ENCODE measurements at regions not wholly inside any gene's neighbourhood (a gene's known extent, or its start where the extent isn't known, plus 50 kb on each side); places are given as distances from the start of the nearest gene placed in this dataset.

DNA sequence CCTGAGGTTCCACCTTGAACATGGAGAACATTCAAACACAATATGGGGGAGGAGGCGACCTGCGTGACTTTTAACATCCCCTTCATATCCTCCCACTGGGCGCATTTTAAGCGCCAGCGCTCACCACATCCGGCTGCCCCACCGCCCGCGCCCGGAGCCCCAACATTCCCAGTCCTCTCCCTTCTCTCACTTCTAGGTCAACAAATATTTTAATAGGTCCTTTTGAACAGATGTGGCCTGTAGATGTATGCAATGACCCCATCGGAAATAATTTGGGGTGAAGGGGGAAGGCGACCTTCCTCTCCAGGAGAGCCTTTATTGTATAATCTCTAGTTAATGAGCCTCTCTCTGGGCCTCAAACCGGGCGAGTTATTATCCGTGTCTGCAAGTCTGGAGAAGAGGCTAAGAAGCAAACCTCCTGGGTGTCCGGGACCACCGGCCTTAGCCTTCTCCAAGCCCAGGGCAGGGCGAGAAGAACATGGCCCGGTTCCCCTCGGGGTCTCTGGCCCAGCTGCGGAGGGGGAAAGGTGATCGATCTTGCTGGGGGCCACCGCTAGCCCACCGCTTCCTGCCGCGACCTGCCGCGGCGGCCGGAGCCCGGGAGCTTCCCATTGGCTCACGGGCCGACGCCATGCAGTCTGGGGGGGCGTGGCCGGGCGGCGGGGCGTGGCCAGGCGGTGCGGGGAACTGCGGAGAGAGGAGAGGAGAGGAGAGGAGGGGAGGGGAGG, 83.2 kb upstream of the HMGA2 start:
- TF ChIP-seq TCF7L2 (IDR thresholded peaks at IDR 0.05; ENCODE audit: borderline replicate concordance, extremely low read depth, insufficient read depth, insufficient read length) (no peak), JUND (IDR thresholded peaks at IDR 0.05) (no peak), ZFX (IDR thresholded peaks at IDR 0.05) (no peak), EGR1 (IDR thresholded peaks at IDR 0.05; ENCODE audit: low read depth) (no peak), MAX (IDR thresholded peaks at IDR 0.05) (no peak), EZH2phosphoT487 (IDR thresholded peaks at IDR 0.05; ENCODE audit: borderline replicate concordance) (no peak), REST (IDR thresholded peaks at IDR 0.05; ENCODE audit: low read depth) (no peak), RAD21 (IDR thresholded peaks at IDR 0.05; ENCODE audit: low read depth) (no peak), POLR2A (IDR thresholded peaks at IDR 0.05; ENCODE audit: borderline replicate concordance, extremely low read depth, insufficient read depth, insufficient read length) (no peak), FOSL1 (IDR thresholded peaks at IDR 0.05; ENCODE audit: low read depth) (no peak)
- TF ChIP-seq, protein P1, sequence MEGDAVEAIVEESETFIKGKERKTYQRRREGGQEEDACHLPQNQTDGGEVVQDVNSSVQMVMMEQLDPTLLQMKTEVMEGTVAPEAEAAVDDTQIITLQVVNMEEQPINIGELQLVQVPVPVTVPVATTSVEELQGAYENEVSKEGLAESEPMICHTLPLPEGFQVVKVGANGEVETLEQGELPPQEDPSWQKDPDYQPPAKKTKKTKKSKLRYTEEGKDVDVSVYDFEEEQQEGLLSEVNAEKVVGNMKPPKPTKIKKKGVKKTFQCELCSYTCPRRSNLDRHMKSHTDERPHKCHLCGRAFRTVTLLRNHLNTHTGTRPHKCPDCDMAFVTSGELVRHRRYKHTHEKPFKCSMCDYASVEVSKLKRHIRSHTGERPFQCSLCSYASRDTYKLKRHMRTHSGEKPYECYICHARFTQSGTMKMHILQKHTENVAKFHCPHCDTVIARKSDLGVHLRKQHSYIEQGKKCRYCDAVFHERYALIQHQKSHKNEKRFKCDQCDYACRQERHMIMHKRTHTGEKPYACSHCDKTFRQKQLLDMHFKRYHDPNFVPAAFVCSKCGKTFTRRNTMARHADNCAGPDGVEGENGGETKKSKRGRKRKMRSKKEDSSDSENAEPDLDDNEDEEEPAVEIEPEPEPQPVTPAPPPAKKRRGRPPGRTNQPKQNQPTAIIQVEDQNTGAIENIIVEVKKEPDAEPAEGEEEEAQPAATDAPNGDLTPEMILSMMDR (IDR thresholded peaks at IDR 0.05 in 2 of 3, conservative IDR thresholded peaks at IDR 0.05 in 1 of 3; ENCODE audit: borderline replicate concordance in 1 of 3, insufficient read depth in 1 of 3, low read depth in 2 of 3, low read length in 2 of 3), result no peak

Data from HCT116 (cell line).